ENCODE measurements at regions not wholly inside any gene's neighbourhood (a gene's known extent, or its start where the extent isn't known, plus 50 kb on each side); places are given as distances from the start of the nearest gene placed in this dataset.

DNA sequence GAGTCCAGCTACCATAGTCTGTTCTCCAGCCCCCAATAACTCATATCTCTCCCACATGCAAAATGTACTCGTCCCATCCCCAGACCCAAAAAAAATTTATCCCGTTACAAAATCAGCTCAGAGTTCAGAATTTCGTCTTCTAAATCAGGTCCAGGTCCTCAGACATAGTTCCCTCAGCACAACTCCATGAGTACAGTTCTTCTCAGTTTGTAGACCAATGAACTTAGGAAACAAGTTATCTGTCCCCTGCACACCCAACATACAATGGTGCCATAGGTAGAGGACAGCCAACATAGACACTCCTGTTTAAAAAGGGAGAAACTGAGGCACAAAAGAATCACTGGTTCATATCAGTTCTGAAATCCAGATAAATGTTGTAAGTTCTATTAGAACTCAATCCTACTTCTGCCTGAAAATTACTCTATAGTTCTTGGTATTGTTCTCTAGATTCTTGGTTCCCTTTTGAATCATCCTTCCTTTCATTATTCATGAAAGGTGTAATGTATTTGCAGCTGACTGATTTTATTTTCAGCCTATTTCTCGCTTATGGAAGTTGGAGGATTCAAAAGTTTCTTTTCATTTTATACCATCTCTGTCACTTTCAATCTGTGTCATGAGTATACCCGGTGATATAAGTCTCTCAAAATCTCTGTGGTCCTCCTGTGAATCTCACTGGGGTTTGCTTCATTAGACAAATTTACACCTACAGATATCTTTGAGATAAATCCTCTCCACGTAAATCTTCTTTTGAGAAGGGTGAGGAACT, 75.8 kb upstream of the TSPAN2 start:
- H3K4me3 ChIP-seq (replicated peaks; ENCODE audit: low read depth, low read length): no peak overlapping the region
- TF ChIP-seq, protein P1, sequence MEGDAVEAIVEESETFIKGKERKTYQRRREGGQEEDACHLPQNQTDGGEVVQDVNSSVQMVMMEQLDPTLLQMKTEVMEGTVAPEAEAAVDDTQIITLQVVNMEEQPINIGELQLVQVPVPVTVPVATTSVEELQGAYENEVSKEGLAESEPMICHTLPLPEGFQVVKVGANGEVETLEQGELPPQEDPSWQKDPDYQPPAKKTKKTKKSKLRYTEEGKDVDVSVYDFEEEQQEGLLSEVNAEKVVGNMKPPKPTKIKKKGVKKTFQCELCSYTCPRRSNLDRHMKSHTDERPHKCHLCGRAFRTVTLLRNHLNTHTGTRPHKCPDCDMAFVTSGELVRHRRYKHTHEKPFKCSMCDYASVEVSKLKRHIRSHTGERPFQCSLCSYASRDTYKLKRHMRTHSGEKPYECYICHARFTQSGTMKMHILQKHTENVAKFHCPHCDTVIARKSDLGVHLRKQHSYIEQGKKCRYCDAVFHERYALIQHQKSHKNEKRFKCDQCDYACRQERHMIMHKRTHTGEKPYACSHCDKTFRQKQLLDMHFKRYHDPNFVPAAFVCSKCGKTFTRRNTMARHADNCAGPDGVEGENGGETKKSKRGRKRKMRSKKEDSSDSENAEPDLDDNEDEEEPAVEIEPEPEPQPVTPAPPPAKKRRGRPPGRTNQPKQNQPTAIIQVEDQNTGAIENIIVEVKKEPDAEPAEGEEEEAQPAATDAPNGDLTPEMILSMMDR (IDR thresholded peaks at IDR 0.05; ENCODE audit: low read depth, low read length, missing control alignments): no peak
- no peak for DNase-seq (ENCODE audit: extremely low read depth, low read depth)

DNA sequence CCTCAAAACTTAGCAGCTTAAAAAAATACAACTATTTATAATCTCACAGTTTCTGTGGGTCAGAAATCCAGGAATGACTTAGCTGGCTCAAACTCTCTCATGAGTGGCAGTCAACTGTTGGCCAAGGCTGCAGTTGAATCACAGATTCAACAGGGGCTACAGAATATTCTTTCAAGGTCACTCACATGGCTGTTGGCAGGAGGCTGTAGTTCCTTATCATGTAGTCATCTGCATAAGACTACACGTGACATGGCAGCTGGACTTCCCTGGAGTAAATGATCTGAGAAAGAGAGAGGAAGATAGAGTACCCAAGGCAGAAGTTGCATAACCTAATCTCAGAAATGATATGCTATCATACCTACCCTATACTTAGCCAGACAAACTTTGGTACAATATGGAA, 75.2 kb upstream of the TSPAN2 start:
- no peak for DNase-seq (ENCODE audit: extremely low read depth, low read depth)
- H3K4me3 ChIP-seq (replicated peaks; ENCODE audit: low read depth, low read length): no peak overlapping the region
- TF ChIP-seq, protein P1 (IDR thresholded peaks at IDR 0.05; ENCODE audit: low read depth, low read length, missing control alignments): no peak

DNA sequence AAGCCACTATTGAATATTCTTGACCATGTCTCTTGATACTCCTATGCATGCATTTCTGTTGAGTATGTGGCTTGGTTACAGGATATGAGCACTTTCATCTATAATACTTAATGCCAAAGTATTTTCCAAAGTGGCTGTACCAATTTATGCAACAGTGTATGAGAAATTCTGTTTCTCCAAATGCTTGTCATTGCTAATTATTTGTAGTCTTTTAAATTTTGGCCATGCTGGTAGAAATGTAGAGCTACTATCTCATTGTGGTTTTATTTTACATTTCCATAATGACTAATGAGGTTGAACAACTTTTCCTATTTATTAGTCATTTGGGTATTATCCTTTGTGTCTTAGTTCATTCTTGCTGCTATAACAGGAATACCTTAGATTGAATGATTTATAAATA, 71.4 kb upstream of the TSPAN2 start:
- H3K4me3 ChIP-seq (replicated peaks; ENCODE audit: low read depth, low read length): no peak overlapping the region
- TF ChIP-seq, protein P1 (IDR thresholded peaks at IDR 0.05; ENCODE audit: low read depth, low read length, missing control alignments): no peak
- no peak for DNase-seq (ENCODE audit: extremely low read depth, low read depth)

DNA sequence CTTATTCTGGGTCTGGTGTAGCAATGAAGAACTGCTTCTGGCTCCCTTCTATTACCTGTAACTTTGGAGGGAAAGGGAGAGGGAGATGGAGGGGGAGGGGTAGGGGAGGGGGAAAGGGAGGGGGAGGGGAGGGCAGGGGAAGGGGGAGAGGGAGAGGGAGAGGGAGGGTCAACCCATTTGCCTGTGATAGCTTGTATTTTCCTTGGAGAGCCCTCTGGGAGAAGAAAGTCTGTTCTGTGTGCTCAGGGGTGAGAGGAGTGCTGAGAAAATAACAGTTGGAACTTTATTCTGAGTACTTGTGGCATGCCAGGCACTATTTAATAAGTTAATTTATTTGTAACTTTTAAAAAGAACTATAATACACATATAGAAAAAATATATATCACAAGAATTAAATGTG, 70.7 kb upstream of the TSPAN2 start:
- no peak overlapping the region for H3K4me3 ChIP-seq (replicated peaks; ENCODE audit: low read depth, low read length)
- DNase-seq (ENCODE audit: extremely low read depth, low read depth): no peak
- TF ChIP-seq, protein P1 (IDR thresholded peaks at IDR 0.05; ENCODE audit: low read depth, low read length, missing control alignments): no peak

DNA sequence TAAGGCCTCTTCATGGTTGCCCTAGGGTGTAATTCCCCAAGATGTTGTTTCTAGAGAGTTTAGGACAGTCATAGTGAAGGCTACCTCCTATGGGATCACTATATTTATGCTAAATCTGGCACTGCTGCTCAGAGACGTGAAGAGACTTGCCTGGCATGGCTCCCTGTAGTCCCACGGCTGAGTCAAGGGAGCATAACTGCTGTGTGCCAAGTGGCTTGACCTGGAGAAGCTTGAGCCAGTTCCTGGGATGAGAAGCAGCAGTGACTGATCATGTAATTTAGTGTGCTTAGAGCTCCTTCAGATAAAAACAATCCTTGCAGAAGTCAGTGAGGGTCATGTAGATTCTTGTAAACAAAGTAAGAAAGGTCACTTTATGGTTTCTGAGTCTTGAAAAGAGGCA, 68.9 kb upstream of the TSPAN2 start:
- H3K4me3 ChIP-seq (replicated peaks; ENCODE audit: low read depth, low read length): no peak overlapping the region
- DNase-seq (ENCODE audit: extremely low read depth, low read depth): no peak
- TF ChIP-seq, protein P1 (IDR thresholded peaks at IDR 0.05; ENCODE audit: low read depth, low read length, missing control alignments): no peak

DNA sequence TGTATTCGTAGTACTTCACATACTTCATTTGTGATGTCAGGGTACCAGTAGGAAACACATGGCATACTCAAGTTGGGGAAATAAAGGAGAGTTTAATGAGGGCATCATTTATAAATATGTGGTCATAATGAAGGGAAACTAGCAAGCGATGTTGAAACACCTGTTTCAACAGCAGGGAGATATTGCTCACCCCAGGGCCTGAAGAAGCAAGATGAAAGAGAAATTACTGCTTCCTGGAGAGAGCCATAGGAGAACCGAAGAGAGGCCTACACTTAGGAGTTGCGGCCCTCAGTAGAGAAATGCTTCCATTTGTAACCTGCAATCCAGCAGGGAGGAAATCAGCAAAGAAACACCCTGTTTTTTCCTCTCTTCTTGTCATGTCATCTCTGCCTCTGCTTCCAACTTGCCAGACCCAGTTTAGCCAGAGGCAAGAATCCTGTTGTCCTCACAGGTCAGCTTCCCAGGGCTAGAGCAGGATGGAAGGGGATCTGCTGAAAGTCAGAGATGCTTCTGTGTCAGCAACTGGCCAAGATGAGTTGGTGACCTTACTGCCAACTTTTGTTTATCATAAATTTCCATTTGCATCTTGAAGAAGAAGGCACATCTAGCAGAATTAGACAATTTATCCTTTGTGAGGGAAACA, 67.6 kb upstream of the TSPAN2 start:
- TF ChIP-seq, protein P1 (IDR thresholded peaks at IDR 0.05; ENCODE audit: low read depth, low read length, missing control alignments): no peak
- DNase-seq (ENCODE audit: extremely low read depth, low read depth): no peak

More for the DNA sequence above, 67.6 kb upstream of the TSPAN2 start:
- no peak overlapping the region for H3K4me3 ChIP-seq (replicated peaks; ENCODE audit: low read depth, low read length)

Data from HFF-Myc (cell line).